ENCODE measurements at regions not wholly inside any gene's neighbourhood (a gene's known extent, or its start where the extent isn't known, plus 50 kb on each side); places are given as distances from the start of the nearest gene placed in this dataset.
"Not testable (repeated sequence)": the region's sequence is repeated elsewhere in the genome, so short reads cannot be mapped to it uniquely, and the experiment has no call there.

DNA sequence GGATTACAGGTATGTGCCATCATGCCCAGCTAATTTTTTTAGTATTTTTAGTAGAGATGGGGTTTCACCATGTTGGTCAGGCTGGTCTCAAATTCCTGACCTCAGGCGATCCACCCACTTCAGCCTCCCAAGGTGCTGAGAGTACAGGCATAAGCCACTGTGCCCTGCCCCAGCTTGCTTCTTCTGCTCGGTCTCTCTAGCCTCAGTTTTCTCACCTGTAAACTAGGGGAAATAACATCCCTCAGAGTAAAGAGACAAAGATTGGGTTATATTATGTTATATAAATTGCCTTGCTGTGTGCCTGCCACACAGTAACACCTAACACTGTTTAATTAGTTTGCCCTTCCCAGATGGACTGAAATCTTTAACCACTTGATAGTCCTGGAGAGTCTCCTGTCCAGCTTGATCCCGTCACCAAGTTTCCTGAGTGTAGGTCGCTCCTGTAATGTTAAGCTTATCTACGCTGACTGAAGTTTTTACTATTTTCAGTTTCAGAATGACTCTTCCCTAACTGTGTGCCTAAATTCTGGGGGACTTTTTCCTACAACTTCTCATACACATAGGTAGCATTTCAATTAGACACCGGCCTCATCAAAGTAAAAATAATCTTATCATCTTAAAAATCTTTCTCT, 412.7 kb upstream of the TENM3 start:
- DNase-seq = no peak

DNA sequence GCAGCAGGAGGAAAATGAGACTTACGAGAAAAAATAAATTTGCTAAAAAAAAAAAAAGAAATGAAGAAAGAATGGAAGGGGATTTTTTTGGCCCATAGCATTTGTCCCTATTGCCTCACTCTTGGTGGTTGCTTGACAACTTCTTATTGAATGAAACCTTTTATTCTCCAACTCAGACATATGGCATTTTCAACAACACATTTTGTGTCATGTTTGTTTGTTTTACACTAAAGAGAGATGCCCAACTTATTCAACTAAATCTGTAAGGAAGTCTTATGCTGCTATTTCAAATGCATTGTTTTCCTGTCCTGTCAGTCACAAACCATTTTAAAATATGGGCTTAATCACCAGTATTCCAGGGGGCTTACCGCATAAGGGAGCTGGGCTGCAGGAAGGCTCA, 409.1 kb upstream of the TENM3 start:
- DNase-seq = no peak

DNA sequence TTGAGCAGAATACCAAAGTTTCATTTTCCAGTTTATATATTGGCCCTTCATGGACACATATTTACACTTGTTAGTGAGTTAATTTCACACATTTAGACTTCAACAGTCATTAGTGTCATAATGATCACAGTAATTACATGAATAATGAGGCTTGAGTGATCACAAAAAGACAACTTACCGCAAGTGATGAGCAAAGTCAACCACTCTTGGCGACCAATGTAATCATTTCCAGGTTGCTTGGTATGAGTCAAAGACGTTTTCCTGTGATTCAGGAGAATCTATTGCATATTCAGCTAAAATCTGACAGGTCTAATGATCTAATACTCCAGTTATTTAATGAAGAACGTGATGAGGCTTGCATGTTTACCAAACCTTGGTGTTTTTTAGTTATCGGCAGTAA, 407.9 kb upstream of the TENM3 start:
- DNase-seq = no peak

GRCh38 chr4:181838253-181838652, 404.9 kb upstream of the TENM3 start:
- DNase-seq = no peak

- not testable (repeated sequence) for DNase-seq
These were observed 399.4 kb upstream of the TENM3 start for GRCh38 chr4:181843797-181844196.

- DNase-seq = no peak
These were observed 397.6 kb upstream of the TENM3 start for GRCh38 chr4:181845617-181846016.

- no peak for DNase-seq
These were observed 396.3 kb upstream of the TENM3 start for GRCh38 chr4:181846934-181847333.

GRCh38 chr4:181848357-181848756, 394.8 kb upstream of the TENM3 start:
- DNase-seq = no peak

GRCh38 chr4:181849472-181849871, 393.7 kb upstream of the TENM3 start:
- DNase-seq = no peak

DNA sequence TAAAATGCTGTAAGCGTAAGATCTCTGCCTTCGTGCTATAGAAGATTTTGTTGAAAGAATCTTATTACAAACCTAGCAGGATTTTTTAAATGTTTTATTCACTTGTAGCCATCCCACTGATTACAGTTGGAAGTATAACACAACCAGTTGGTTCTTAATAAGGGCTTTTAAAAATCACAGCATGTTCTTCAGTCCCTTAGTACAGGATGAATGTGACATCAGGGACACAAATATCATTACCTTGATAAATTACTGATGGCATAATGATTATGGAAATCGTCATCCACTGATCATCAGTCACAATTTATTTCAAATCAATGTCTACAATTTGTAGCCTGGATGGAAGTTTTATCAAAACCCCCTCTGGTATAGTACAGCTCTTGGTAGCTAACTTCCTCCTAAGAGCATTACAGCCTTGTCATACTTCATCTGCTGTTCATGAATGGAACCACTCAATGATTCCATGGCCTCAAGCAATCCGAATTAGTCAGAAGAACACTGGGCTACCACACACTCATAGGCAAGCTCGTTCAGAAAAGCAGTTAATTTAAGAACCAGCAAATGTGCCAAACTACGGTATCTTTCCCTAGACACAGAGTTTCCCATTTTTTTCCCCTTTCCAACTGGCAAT, 389.2 kb upstream of the TENM3 start:
- no peak for DNase-seq

DNA sequence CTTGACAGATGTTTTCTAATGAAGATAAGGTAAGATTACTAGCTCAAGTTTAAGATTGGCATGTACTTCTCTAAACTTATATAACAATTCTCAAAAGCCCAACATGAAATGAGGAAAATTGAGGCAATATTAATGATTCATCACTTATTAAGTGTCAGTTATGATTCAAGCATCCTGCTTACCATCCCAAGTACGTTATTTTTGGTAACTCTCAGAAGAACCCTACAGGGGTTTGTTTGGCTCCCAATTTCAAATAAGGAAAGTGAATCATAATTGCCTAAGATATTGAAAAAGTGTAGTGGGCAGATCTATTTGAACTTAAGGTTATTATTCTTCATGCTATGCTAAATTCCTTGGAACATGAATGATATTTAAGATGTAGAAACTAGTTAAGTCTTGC, 387.9 kb upstream of the TENM3 start:
- DNase-seq = no peak

GRCh38 chr4:181857471-181857870, 385.7 kb upstream of the TENM3 start:
- not testable (repeated sequence) for DNase-seq

DNA sequence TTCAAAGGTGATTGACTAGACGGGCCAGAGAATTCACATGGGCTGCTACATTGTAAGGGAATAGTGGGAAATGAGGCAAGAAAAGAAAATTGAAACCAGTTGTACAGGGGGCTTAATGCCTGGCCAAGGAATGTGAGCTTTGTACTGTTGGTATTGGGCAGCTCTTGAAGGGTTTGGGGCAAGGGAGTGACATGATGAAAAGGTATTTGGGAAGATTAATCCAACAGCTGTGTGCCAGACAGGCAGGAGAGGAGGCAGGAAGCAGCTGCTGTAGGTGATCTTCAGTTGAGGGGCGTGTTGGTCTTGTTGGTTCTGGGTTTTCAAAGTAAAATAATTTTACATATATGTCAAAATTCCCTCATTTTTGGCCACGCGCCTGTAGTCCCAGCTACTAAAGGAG, 384.5 kb upstream of the TENM3 start:
- DNase-seq = no peak

DNA sequence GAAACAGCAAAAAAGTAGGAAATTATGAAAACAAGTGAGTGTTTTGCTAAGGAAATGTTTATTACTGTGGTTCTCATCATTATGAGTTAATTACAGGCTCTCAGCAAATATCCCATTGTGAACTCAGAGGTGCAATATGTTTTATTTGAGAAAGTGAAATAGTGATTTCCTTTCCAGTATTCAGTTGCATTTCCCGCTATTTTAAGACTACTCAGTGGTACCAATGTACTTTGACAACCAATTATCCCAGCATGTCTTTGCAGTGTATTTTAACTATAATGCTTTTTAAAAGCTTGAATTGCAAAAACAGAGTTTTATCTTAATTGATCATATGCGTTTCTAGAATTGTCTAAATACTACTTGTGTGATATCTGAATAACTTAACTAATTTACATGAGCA, 383.8 kb upstream of the TENM3 start:
- DNase-seq = no peak

- DNase-seq = no peak
These were observed 383.0 kb upstream of the TENM3 start for GRCh38 chr4:181860157-181860556.

DNA sequence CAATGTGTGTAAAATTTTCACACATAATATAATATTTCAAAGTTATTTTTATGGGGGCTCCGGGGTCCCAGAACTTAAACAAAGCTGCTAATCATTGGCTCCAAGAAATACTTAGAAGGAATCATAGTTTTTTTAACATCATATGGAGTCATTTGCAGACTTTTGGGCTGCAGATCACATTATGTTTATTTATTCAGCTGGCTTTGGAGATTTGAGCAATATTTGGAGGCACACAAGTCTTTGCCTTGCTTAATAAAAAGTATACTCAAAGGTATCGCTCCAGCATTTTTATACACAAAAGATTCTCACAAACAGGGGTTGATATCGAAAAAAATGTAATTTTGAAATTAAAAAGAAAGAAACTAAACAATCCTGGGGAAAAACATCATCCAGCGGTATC, 382.5 kb upstream of the TENM3 start:
- no peak for DNase-seq

- no peak for DNase-seq
These were observed 379.3 kb upstream of the TENM3 start for GRCh38 chr4:181863856-181864255.

GRCh38 chr4:181870326-181870725, 372.9 kb upstream of the TENM3 start:
- DNase-seq = no peak

- no peak for DNase-seq
These were observed 368.6 kb upstream of the TENM3 start for GRCh38 chr4:181874602-181875001.

GRCh38 chr4:181877329-181877848, 365.8 kb upstream of the TENM3 start:
- DNase-seq = no peak

GRCh38 chr4:181890031-181890430, 353.2 kb upstream of the TENM3 start:
- DNase-seq = no peak

GRCh38 chr4:181890911-181891310, 352.3 kb upstream of the TENM3 start:
- DNase-seq = no peak

- no peak for DNase-seq
These were observed 346.6 kb upstream of the TENM3 start for GRCh38 chr4:181896614-181897013.

DNA sequence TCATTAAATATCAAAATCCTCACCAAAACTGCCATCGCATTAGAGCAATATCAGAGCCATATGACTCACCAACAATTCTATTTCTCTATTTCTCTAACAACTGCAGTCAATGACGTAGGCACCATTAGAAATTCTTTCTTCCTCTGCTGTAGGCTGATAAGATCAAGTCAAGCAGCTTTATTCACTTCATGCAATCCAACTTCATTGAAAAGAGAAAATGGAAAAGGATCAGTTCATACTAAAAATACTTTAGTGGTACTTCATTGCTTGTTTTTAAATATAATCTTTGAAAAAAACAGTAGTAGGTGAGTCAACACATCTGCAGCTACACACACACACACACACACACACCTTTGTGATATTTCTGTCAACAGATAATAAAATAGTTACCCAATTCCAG, 345.3 kb upstream of the TENM3 start:
- no peak for DNase-seq

DNA sequence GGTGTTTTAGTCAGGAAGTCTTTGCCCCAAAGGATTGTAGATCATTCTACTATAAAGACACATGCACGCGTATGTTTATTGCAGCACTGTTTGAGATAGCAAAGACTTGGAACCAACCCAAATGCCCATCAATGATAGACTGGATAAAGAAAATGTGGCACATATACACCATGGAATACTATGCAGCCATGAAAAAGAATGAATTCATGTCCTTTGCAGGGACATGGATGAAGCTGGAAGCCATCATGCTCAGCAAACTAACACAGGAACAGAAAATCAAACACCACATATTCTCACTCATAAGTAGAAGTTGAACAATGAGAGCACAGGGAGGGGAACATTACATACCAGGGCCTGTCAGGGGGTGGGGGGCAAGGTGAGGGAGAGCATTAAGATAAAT, 340.8 kb upstream of the TENM3 start:
- DNase-seq = not testable (repeated sequence)
